ENCODE measurements at regions not wholly inside any gene's neighbourhood (a gene's known extent, or its start where the extent isn't known, plus 50 kb on each side); places are given as distances from the start of the nearest gene placed in this dataset.

DNA sequence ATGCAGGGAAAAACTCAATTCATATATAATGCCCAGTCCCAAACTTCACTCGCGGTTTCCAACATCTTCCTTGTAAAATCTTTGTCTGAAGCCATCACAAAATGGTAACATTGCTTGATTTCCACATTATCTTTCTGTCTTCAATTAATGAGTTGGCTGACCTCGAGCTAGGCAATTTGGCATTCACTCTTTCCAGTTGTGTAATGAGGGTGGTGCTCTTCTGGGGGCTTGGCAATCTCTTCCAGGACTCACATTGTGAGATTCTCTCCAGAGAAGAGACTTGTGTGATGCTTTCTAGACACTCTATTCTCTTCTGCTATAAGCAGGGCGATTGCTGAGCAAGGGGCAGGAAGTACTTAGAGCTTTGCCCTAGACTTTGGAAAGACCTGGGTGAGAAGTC lies 179.5 kb downstream of the JCAD start:
- no peaks in the 10 kb centered on the region for H3K9me3 Mint-ChIP-seq (ENCODE audit: unreplicated experiment)
- H3K4me3 Mint-ChIP-seq (ENCODE audit: unreplicated experiment), result no peak overlapping the region
- no peak overlapping the region for H3K27ac Mint-ChIP-seq (ENCODE audit: unreplicated experiment)
- H3K36me3 Mint-ChIP-seq (ENCODE audit: unreplicated experiment), result no peaks in the 10 kb centered on the region
- peaks cover 8% of the 10 kb centered on the region for H3K4me1 Mint-ChIP-seq (ENCODE audit: unreplicated experiment)
- H3K27me3 Mint-ChIP-seq (ENCODE audit: unreplicated experiment), result no peaks in the 10 kb centered on the region
- TF ChIP-seq CTCF (IDR thresholded peaks at IDR 0.05), result no peak
- no peak for DNase-seq (ENCODE audit: extremely low spot score, unreplicated experiment)

DNA sequence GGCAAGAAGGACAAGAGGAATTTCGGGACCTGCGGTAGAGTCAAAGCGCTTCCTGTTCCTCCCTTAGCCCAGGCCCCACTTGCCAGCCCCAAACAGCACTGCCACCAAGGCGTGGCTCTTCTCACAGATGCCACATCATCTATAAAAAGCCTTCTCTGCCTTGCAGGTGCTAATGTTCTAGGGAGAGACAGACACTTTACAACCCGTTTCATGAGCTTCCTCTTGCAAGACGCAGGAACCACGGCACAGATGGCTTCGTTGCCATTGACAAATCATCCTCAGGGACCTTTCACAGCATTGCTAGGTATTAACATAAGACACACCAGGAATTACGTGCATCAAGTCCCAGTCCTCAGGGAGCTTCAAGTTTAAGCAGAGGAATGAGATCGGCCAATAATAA lies 180.9 kb downstream of the JCAD start:
- TF ChIP-seq CTCF (IDR thresholded peaks at IDR 0.05), result no peak
- no peaks in the 10 kb centered on the region for H3K9me3 Mint-ChIP-seq (ENCODE audit: unreplicated experiment)
- no peak overlapping the region for H3K27ac Mint-ChIP-seq (ENCODE audit: unreplicated experiment)
- no peak for DNase-seq (ENCODE audit: extremely low spot score, unreplicated experiment)
- H3K36me3 Mint-ChIP-seq (ENCODE audit: unreplicated experiment), result no peaks in the 10 kb centered on the region
- no peaks in the 10 kb centered on the region for H3K27me3 Mint-ChIP-seq (ENCODE audit: unreplicated experiment)
- H3K4me1 Mint-ChIP-seq (ENCODE audit: unreplicated experiment), result peaks cover 13% of the 10 kb centered on the region
- no peak overlapping the region for H3K4me3 Mint-ChIP-seq (ENCODE audit: unreplicated experiment)

- Mint-ChIP-seq H3K4me3 (ENCODE audit: unreplicated experiment) (no peak overlapping the region), H3K4me1 (ENCODE audit: unreplicated experiment) (peaks cover 13% of the 10 kb centered on the region), H3K27me3 (ENCODE audit: unreplicated experiment) (no peaks in the 10 kb centered on the region), H3K27ac (ENCODE audit: unreplicated experiment) (no peak overlapping the region), H3K36me3 (ENCODE audit: unreplicated experiment) (no peaks in the 10 kb centered on the region), H3K9me3 (ENCODE audit: unreplicated experiment) (no peaks in the 10 kb centered on the region)
- DNase-seq (ENCODE audit: extremely low spot score, unreplicated experiment), result no peak
- TF ChIP-seq CTCF (IDR thresholded peaks at IDR 0.05), result no peak
Measured at GRCh38 chr10:29877793-29878491, 181.4 kb downstream of the JCAD start.

DNA sequence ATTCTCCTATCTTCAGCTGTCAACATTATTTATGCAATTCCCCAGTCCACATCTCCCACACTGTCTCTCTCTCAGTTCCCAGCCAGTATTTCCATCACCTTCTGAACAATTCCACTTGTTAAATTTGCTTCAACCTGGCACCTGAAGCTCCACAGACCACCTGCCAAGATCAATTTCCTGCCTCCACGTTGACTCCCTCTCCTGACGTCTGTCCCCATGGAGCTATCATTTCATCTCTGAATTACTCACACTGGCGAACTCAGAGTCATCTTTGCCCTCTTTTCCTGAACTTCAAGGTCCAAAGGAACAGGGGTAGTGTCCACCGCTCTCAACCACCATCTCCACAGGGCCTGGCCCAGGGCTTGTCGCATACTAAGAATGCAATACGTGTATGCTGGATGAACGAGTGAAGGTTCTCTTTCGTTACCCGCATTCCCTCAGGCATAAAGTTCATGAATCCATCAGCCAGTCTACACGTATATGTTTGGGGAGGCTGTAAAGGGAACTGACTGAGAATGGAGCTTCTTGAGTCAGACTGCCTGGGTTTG lies 183.3 kb downstream of the JCAD start:
- DNase-seq (ENCODE audit: extremely low spot score, unreplicated experiment), result no peak
- Mint-ChIP-seq H3K27ac (ENCODE audit: unreplicated experiment) (no peak overlapping the region), H3K36me3 (ENCODE audit: unreplicated experiment) (no peaks in the 10 kb centered on the region), H3K27me3 (ENCODE audit: unreplicated experiment) (no peaks in the 10 kb centered on the region), H3K4me3 (ENCODE audit: unreplicated experiment) (no peak overlapping the region), H3K4me1 (ENCODE audit: unreplicated experiment) (peaks cover 8% of the 10 kb centered on the region), H3K9me3 (ENCODE audit: unreplicated experiment) (no peaks in the 10 kb centered on the region)
- TF ChIP-seq CTCF (IDR thresholded peaks at IDR 0.05), result no peak

GRCh38 chr10:29874606-29875269 lies 184.6 kb downstream of the JCAD start:
- Mint-ChIP-seq H3K4me1 (ENCODE audit: unreplicated experiment) (peaks cover 8% of the 10 kb centered on the region), H3K27ac (ENCODE audit: unreplicated experiment) (no peak overlapping the region), H3K4me3 (ENCODE audit: unreplicated experiment) (no peak overlapping the region), H3K36me3 (ENCODE audit: unreplicated experiment) (peaks cover 2% of the 10 kb centered on the region), H3K27me3 (ENCODE audit: unreplicated experiment) (no peaks in the 10 kb centered on the region), H3K9me3 (ENCODE audit: unreplicated experiment) (peaks cover 7% of the 10 kb centered on the region)
- TF ChIP-seq CTCF (IDR thresholded peaks at IDR 0.05), result no peak
- DNase-seq (ENCODE audit: extremely low spot score, unreplicated experiment), result no peak
